ENCODE measurements at regions not wholly inside any gene's neighbourhood (a gene's known extent, or its start where the extent isn't known, plus 50 kb on each side); places are given as distances from the start of the nearest gene placed in this dataset.

- TF ChIP-seq CTCF (conservative IDR thresholded peaks at IDR 0.05; ENCODE audit: low read depth, low read length), result no peak
- no peak for TF ChIP-seq EZH2 (IDR thresholded peaks at IDR 0.05; ENCODE audit: borderline replicate concordance, low read depth, low read length, poor library complexity, severe bottlenecking)
Observed at GRCh38 chr6:114577109-114577508, 234.3 kb upstream of the HS3ST5 start.

All from A673 (cell line).